ENCODE measurements at regions not wholly inside any gene's neighbourhood (a gene's known extent, or its start where the extent isn't known, plus 50 kb on each side); places are given as distances from the start of the nearest gene placed in this dataset.
A peak's percentile ranks its signal among the peaks of the same experiment; 100 is the strongest.

DNA sequence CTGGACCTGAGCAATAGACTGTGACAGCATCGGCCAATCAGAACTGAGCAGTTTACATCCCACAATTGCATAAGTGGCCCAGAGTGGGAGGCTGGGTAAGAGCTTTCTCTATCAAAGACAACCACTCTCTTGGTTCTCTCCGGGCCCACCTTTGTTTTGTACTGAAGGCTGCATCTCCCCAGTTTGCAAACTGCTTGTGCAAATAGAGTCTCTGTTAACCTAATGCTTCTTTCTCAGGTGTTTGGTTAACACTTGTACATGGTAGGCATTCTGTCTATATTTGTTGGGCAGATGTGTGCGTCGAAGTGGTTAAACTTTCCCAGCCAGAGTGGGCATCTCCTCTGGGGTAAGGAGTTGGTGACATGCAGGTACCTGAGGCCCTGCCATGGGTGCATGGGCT is 177.1 kb downstream of the CDH26 start:
- TF ChIP-seq, protein P1, sequence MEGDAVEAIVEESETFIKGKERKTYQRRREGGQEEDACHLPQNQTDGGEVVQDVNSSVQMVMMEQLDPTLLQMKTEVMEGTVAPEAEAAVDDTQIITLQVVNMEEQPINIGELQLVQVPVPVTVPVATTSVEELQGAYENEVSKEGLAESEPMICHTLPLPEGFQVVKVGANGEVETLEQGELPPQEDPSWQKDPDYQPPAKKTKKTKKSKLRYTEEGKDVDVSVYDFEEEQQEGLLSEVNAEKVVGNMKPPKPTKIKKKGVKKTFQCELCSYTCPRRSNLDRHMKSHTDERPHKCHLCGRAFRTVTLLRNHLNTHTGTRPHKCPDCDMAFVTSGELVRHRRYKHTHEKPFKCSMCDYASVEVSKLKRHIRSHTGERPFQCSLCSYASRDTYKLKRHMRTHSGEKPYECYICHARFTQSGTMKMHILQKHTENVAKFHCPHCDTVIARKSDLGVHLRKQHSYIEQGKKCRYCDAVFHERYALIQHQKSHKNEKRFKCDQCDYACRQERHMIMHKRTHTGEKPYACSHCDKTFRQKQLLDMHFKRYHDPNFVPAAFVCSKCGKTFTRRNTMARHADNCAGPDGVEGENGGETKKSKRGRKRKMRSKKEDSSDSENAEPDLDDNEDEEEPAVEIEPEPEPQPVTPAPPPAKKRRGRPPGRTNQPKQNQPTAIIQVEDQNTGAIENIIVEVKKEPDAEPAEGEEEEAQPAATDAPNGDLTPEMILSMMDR (IDR thresholded peaks at IDR 0.05), result no peak
- Histone ChIP-seq H3K27me3 (no peaks in the 10 kb centered on the region), H3K9me3 (no peaks in the 10 kb centered on the region), H3K36me3 (no peaks in the 10 kb centered on the region), H3K4me3 (ENCODE audit: low read depth in 1 of 2, low read length in 1 of 2) (no peak overlapping the region), H3K4me1 (ENCODE audit: control insufficient read depth in 1 of 2, insufficient read depth in 1 of 2, low read depth in 1 of 2, low read length in 1 of 2) (peaks cover 75 to 85% of the 10 kb centered on the region in 2 experiments), H3K27ac (peak overlapping the region; percentile 4)

DNA sequence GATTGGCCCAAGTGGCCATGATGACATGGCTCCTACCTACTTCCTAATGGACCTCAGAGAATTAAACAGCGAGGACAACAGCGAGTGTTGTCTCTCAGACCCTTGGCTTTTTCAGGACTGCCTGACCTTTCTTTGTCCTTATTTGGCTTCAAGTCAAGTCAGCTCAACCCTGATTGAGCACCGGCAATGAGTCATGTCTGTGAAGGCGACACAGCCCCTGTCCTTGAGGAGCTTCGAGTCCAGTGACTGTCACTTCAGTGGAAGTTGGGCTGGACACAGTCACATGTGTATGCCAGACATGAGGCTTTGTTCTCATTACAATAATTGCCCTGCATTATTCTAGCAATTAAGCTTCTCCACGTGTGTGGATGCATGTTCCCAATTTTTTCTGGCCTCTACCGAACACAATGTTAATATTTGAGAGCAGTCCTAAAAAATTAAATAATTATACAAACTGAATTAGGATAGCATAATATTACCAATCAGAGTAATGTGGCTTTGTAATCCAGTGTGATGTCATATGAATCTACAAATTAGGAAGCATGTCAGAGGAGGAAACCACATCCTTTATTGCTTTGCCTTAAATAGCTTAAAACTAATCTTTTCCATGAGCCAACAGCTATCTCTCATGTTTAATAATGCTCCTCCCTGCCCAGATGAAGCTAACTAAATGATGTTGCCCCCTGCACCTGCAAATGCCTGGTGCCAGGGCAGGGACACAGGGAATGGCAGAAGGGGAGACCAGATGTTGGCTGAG is 178.6 kb downstream of the CDH26 start:
- no peaks in the 10 kb centered on the region for H3K36me3 ChIP-seq
- H3K4me1 ChIP-seq (ENCODE audit: control insufficient read depth in 1 of 2, insufficient read depth in 1 of 2, low read depth in 1 of 2, low read length in 1 of 2), result peaks cover 66 to 80% of the 10 kb centered on the region in 2 experiments
- TF ChIP-seq, protein P1 (IDR thresholded peaks at IDR 0.05), result no peak
- no peaks in the 10 kb centered on the region for H3K9me3 ChIP-seq
- H3K27me3 ChIP-seq, result no peaks in the 10 kb centered on the region
- H3K4me3 ChIP-seq (ENCODE audit: low read depth in 1 of 2, low read length in 1 of 2), result no peak overlapping the region
- peak overlapping the region; percentile 76 for H3K27ac ChIP-seq

DNA sequence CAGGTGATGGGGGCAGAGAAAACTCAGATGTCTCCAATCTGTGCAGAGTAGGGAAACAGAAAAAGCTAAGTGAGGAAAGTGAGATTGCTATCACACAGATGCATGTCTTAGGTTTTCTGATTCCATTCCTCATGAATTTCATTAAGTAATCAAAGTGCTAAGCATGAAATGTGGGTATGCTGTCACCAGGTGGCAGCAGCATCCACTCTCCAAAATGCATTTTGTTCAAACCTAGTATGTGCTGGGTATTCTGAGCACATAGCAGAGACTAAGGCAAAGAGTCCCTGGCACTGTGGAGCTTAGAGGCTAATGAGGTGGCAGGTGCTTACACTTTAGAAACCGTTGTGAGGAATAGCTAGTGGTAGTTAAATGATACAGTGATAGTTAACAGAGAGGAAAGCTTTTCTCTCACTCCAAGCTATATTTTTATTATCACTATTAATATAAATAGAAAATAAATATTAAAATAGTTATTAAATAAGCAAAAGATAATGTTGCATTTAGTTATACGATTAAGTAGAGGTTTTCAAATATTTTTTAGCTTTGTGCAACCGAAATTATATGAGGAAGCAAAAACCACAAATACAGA is 179.5 kb downstream of the CDH26 start:
- Histone ChIP-seq H3K36me3 (no peaks in the 10 kb centered on the region), H3K9me3 (no peaks in the 10 kb centered on the region), H3K4me1 (ENCODE audit: control insufficient read depth in 1 of 2, insufficient read depth in 1 of 2, low read depth in 1 of 2, low read length in 1 of 2) (peaks cover 56 to 71% of the 10 kb centered on the region in 2 experiments), H3K4me3 (ENCODE audit: low read depth in 1 of 2, low read length in 1 of 2) (peak overlapping the region; percentile 57 to 61), H3K27ac (peak overlapping the region; percentile 76), H3K27me3 (no peaks in the 10 kb centered on the region)
- TF ChIP-seq, protein P1 (IDR thresholded peaks at IDR 0.05), result peak; percentile 74

DNA sequence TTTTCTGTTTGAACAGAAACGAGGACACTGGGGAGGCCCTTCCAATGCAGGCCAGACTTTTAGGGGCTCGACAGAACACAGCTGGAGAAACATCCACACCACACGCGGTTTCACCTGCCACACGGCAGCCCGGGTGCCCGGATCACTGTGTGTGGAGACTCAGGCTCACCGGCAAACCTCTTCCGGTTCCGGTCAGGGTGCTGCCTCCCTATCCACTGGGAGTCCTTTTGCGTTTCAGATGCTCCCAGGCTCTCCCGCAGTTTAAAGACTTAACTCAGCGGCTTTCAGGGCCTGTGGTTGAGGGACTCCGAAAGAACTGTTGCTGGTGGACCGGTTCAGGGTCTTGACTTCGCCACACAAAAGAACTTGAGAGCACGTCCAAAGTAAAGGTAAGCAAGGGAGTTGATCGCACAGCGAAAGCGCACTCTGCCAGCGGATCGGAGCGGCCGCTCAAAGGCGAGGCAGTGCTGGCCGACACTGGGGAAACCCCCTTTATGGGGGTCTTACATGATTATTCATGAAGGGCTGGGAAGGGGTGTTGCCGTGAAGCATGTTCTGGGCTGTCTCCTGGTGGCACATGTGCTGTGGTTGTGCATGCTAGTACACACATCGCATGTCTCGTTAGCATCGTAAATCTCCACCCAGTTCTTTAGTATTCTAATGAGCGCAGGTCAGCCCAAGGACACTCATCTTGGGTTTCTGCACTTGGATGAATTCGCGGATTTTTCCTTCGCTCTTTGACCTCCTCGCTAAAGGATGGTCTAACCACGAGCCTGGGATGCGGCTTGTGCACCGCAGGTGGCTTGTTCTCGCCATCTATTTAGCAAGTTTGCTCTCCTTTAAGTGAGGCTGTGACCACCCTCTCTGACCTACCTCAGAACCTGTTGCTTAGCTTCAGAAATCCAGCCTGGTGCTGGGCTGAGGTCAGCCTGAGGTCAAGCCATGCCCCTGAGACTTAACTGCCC is 180.3 kb downstream of the CDH26 start:
- H3K36me3 ChIP-seq, result no peaks in the 10 kb centered on the region
- H3K4me3 ChIP-seq (ENCODE audit: low read depth in 1 of 2, low read length in 1 of 2), result peak overlapping the region; percentile 57 to 61
- H3K4me1 ChIP-seq (ENCODE audit: control insufficient read depth in 1 of 2, insufficient read depth in 1 of 2, low read depth in 1 of 2, low read length in 1 of 2), result peaks cover 49 to 63% of the 10 kb centered on the region in 2 experiments
- TF ChIP-seq, protein P1 (IDR thresholded peaks at IDR 0.05), result no peak
- no peaks in the 10 kb centered on the region for H3K9me3 ChIP-seq
- no peaks in the 10 kb centered on the region for H3K27me3 ChIP-seq
- H3K27ac ChIP-seq, result peak overlapping the region; percentile 76

DNA sequence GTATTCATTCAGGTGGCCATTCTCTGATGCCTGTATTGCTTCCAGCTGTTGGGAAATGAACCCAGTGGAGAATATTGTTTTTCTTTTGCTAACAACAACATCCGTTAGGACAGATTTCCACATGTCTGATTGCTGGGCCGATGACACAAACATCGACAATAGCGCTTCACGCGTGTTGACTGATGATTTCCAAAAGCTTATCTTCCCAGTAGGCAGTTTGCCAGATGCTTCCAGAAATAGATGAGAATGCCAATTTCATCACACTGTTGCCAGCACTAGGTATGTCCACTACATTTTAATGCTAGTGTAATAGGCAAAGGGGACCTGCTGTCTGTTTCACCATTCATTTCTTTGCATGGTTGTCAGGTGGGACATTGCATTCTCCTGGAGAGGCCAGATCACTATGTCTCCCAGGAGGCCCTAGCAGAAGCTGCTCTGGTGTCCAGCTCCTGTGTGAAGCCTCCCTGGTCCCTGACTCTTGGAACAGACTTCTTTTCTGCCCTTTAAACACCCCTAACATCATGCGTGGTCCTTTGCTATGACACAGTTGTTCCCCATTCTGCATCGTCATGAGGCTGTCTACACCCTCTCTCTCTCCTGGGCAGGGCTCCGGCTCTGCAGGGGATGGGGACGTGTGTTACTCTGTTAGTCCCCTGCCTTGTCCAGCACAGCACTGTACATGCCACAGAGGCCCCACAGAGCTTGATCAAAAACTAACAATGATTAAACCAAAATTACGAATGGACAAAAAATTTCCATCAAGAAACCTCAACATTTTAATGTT is 181.6 kb downstream of the CDH26 start:
- TF ChIP-seq, protein P1 (IDR thresholded peaks at IDR 0.05), result no peak
- no peaks in the 10 kb centered on the region for H3K27me3 ChIP-seq

More for the DNA sequence above, 181.6 kb downstream of the CDH26 start:
- Histone ChIP-seq H3K9me3 (no peaks in the 10 kb centered on the region), H3K36me3 (no peaks in the 10 kb centered on the region), H3K4me1 (ENCODE audit: control insufficient read depth in 1 of 2, insufficient read depth in 1 of 2, low read depth in 1 of 2, low read length in 1 of 2) (peaks cover 46 to 59% of the 10 kb centered on the region in 2 experiments), H3K27ac (peak overlapping the region; percentile 76), H3K4me3 (ENCODE audit: low read depth in 1 of 2, low read length in 1 of 2) (peak overlapping the region; percentile 1 to 61)
